Endothelial cell of umbilical vein (primary cell): ENCODE measurements at regions not wholly inside any gene's neighbourhood (a gene's known extent, or its start where the extent isn't known, plus 50 kb on each side); places are given as distances from the start of the nearest gene placed in this dataset.

ENCODE experiments used
- BruUV-seq: library from RNA; stranded (reverse); fragments of 400-500 nt; replicated peaks from 2 replicates; lab custom pipeline; 2021; lab: Mats Ljungman, UMichigan
- CTCF ChIA-PET: fragments of 300-600, 350-600 bp; sonication (Branson Sonifier 250); formaldehyde crosslinking; loops from one replicate; lab custom pipeline; 2021; ENCODE audit warnings: antibody characterized with exemption, inconsistent platforms; lab: Charles Lee
- POLR2A ChIA-PET: fragments of 300-600, 350-600 bp; sonication (Branson Sonifier 250); formaldehyde crosslinking; loops from one replicate; lab custom pipeline; 2021; ENCODE audit warnings: antibody characterized with exemption, inconsistent platforms; lab: Charles Lee
- DNase-seq: peaks from one replicate; pipeline ENCODE4 v3.0.0-alpha.2; 2011; ENCODE audit warnings: low read depth, low spot score
- FAIRE-seq: peaks from 2 replicates; lab custom pipeline; 2011; peaks lifted over from hg19 to GRCh38; lab: Jason Lieb, UNC
- H2AFZ ChIP-seq: 2 replicates; pipeline ENCODE4 v1.6.0; 2012; ENCODE audit warnings: low read depth, low read length, control low read depth, inconsistent platforms
- H3K27ac ChIP-seq: 2 replicates; pipeline ENCODE4 v1.5.1; 2011; ENCODE audit warnings: low read depth, mild to moderate bottlenecking, control low read depth, low read length, moderate library complexity; ENCODE audit not compliant: insufficient read depth
- H3K27me3 ChIP-seq, 2 experiments: 2 replicates each; pipeline versions ENCODE4 v1.6.0 to v1.6.1; 2011; ENCODE audit warnings: low read length in 2 of 2, mixed read lengths in 1 of 2; ENCODE audit not compliant: control insufficient read depth in 2 of 2, insufficient read depth in 2 of 2
- H3K36me3 ChIP-seq, 2 experiments: 2 replicates in 1 of 2; 3 replicates in 1 of 2; pipeline ENCODE4 v1.5.1; 2011; ENCODE audit warnings: low read length in 2 of 2, mild to moderate bottlenecking in 1 of 2, moderate library complexity in 1 of 2; ENCODE audit not compliant: control insufficient read depth in 2 of 2, insufficient read depth in 2 of 2; ENCODE audit errors: extremely low read depth in 1 of 2
- H3K4me1 ChIP-seq: 3 replicates; pipeline ENCODE4 v1.5.1; 2011; ENCODE audit warnings: mild to moderate bottlenecking, low read length; ENCODE audit not compliant: control insufficient read depth, insufficient read depth; ENCODE audit errors: extremely low read depth
- H3K4me2 ChIP-seq: 2 replicates; pipeline ENCODE4 v1.6.1; 2011; ENCODE audit warnings: low read length, control low read depth, mixed read lengths; ENCODE audit not compliant: insufficient read depth
- H3K4me3 ChIP-seq, 3 experiments: fragments of 200-600 bp in 1 of 3; sonication (generic), shearing (Covaris generic) in 1 of 3; replicated peaks in 1 of 3; 2 replicates each; pipeline ENCODE4 v1.5.1; 2011 to 2016; ENCODE audit warnings: control low read depth in 3 of 3, low read length in 3 of 3, mild to moderate bottlenecking in 2 of 3, inconsistent platforms in 1 of 3, low read depth in 1 of 3, moderate library complexity in 1 of 3; ENCODE audit not compliant: insufficient read depth in 1 of 3
- H3K79me2 ChIP-seq: 2 replicates; pipeline ENCODE4 v1.6.0; 2012; ENCODE audit warnings: low read length, inconsistent platforms; ENCODE audit not compliant: control insufficient read depth, insufficient read depth
- H3K9ac ChIP-seq: replicated peaks from 2 replicates; pipeline ENCODE3; 2011; ENCODE audit warnings: low read length, control low read depth; ENCODE audit not compliant: insufficient read depth; ENCODE audit errors: extremely low read depth
- H3K9me1 ChIP-seq: replicated peaks from 3 replicates; pipeline ENCODE4 v1.6.0; 2011; ENCODE audit warnings: mild to moderate bottlenecking, low read length; ENCODE audit not compliant: control insufficient read depth, insufficient read depth; ENCODE audit errors: extremely low read depth
- H3K9me3 ChIP-seq: replicated peaks from 2 replicates; pipeline ENCODE4 v1.5.1; 2012; ENCODE audit warnings: low read length, inconsistent platforms; ENCODE audit not compliant: control insufficient read depth, insufficient read depth
- H4K20me1 ChIP-seq: replicated peaks from 2 replicates; pipeline ENCODE3; 2011; ENCODE audit warnings: mild to moderate bottlenecking, low read length; ENCODE audit not compliant: control insufficient read depth, insufficient read depth; ENCODE audit errors: extremely low read depth
- FOS ChIP-seq: IDR thresholded peaks from 2 replicates; pipeline ENCODE4 v1.6.1; 2011; ENCODE audit warnings: mild to moderate bottlenecking, low read length, moderate library complexity, borderline replicate concordance; ENCODE audit not compliant: insufficient read depth
- JUN ChIP-seq: IDR thresholded peaks from 2 replicates; pipeline ENCODE4 v1.6.1; 2011; ENCODE audit warnings: borderline replicate concordance, low read depth; ENCODE audit not compliant: insufficient read length, insufficient read depth
- POLR2A ChIP-seq: IDR thresholded peaks from 2 replicates; pipeline ENCODE4 v1.6.1; 2012; ENCODE audit warnings: low read depth, mild to moderate bottlenecking, control low read depth, low read length
- dilution Hi-C: fragments of 300-500 bp; cut with MboI; formaldehyde crosslinking; loops from one replicate; pipeline ENCODE4 v1.15.0; 2019; ENCODE audit warnings: low sequenced_read_pairs; ENCODE audit not compliant: extremely low pct_ligation_motif_present
- intact Hi-C: fragments of 100-400 bp; cut with micrococcal nuclease; formaldehyde crosslinking; loops from one replicate; pipeline ENCODE4 v1.10.0; 2022
- TF ChIP-seq, protein P1 (sequence below), 2 donors: IDR thresholded peaks; 1 replicate in 1 of 2; 2 replicates in 1 of 2; pipeline ENCODE4 v1.5.1; 2011; ENCODE audit warnings: low read length in 2 of 2, mild to moderate bottlenecking in 2 of 2, moderate library complexity in 2 of 2, control low read depth in 1 of 2, inconsistent platforms in 1 of 2, low read depth in 1 of 2; ENCODE audit not compliant: insufficient read depth in 1 of 2; ENCODE audit errors: extremely low read depth in 1 of 2
- TF ChIP-seq, protein P2 (sequence below): IDR thresholded peaks from 2 replicates; pipeline ENCODE4 v1.6.1; 2011; ENCODE audit not compliant: insufficient read depth, insufficient read length

DNA sequence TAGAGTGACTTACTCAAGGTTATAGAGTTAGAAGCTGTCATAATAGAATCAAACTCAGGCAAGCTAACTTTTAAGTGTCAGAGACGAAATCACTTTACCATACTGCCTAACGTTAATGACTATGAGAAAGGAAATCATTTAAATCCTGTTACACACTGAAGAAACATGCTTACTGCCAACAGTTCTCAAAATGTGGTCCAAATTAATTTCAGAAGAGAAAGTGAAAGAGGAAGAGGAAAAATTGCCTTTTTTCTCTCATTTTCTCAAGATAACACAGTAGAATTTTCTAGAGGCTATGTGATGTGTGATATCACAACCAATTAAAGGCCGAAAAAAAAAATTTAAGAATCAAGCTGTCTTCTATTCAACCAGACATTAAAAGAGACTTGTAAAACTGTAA is 1362.7 kb upstream of the CHAC2 start:
- H4K20me1 ChIP-seq = no peaks in the 10 kb centered on the region
- TF ChIP-seq, protein P1, sequence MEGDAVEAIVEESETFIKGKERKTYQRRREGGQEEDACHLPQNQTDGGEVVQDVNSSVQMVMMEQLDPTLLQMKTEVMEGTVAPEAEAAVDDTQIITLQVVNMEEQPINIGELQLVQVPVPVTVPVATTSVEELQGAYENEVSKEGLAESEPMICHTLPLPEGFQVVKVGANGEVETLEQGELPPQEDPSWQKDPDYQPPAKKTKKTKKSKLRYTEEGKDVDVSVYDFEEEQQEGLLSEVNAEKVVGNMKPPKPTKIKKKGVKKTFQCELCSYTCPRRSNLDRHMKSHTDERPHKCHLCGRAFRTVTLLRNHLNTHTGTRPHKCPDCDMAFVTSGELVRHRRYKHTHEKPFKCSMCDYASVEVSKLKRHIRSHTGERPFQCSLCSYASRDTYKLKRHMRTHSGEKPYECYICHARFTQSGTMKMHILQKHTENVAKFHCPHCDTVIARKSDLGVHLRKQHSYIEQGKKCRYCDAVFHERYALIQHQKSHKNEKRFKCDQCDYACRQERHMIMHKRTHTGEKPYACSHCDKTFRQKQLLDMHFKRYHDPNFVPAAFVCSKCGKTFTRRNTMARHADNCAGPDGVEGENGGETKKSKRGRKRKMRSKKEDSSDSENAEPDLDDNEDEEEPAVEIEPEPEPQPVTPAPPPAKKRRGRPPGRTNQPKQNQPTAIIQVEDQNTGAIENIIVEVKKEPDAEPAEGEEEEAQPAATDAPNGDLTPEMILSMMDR (IDR thresholded peaks at IDR 0.05; ENCODE audit: extremely low read depth in 1 of 2, insufficient read depth in 1 of 2, low read depth in 1 of 2, low read length in 2 of 2) = no peak
- TF ChIP-seq FOS (no peak), JUN (no peak), POLR2A (no peak)
- TF ChIP-seq, protein P2, sequence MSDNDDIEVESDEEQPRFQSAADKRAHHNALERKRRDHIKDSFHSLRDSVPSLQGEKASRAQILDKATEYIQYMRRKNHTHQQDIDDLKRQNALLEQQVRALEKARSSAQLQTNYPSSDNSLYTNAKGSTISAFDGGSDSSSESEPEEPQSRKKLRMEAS = no peak
- no peak for FAIRE-seq
- ChIA-PET CTCF (no interaction called here), POLR2A (no interaction called here)
- H3K27me3 ChIP-seq = no peaks in the 10 kb centered on the region
- DNase-seq = no peak
- no peak overlapping the region for H3K4me3 ChIP-seq
- intact Hi-C loops (no loop called here), dilution Hi-C loops (no loop called here)
- H3K9me1 ChIP-seq = no peaks in the 10 kb centered on the region
- H3K79me2 ChIP-seq = no peaks in the 10 kb centered on the region
- no peak overlapping the region for H3K27ac ChIP-seq
- no peaks in the 10 kb centered on the region for H3K36me3 ChIP-seq
- no TSS peak for BruUV-seq
- no peaks in the 10 kb centered on the region for H3K9me3 ChIP-seq
- no peaks in the 10 kb centered on the region for H3K4me1 ChIP-seq
- H3K9ac ChIP-seq = no peak overlapping the region
- no peak overlapping the region for H3K4me2 ChIP-seq
- no peak overlapping the region for H2AFZ ChIP-seq

DNA sequence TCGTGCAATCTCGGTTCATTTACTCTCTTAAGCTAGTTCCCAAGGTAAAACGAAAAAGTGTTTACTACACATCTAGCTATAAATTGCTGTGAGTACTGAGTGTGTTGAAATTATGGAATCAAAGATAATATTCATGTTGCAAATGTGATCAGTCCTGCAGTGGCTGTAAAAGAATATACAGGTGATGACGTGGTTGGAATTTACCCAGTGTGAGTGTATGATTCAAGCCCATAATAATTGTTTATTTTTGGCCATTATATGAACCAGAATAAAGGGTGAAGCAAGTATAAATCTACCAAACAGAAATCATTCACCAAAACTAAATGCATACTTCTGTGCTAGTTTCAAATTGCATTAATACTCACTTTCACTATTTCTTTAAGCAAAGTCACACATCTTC is 1363.6 kb upstream of the CHAC2 start:
- no peak overlapping the region for H3K27ac ChIP-seq
- no peaks in the 10 kb centered on the region for H3K9me1 ChIP-seq
- no peaks in the 10 kb centered on the region for H3K27me3 ChIP-seq
- H2AFZ ChIP-seq = no peak overlapping the region
- no peaks in the 10 kb centered on the region for H3K4me1 ChIP-seq
- H3K9me3 ChIP-seq = no peaks in the 10 kb centered on the region
- intact Hi-C loops (no loop called here), dilution Hi-C loops (no loop called here)
- H3K9ac ChIP-seq = no peak overlapping the region
- H4K20me1 ChIP-seq = no peaks in the 10 kb centered on the region
- H3K36me3 ChIP-seq = no peaks in the 10 kb centered on the region
- TF ChIP-seq POLR2A = no peak
- BruUV-seq = no TSS peak
- FAIRE-seq = no peak
- no peak for DNase-seq
- H3K4me2 ChIP-seq = no peak overlapping the region
- ChIA-PET POLR2A (no interaction called here), CTCF (no interaction called here)
- no peaks in the 10 kb centered on the region for H3K79me2 ChIP-seq
- H3K4me3 ChIP-seq = no peak overlapping the region
